NCI-H2171 (cell line): ENCODE measurements at regions not wholly inside any gene's neighbourhood (a gene's known extent, or its start where the extent isn't known, plus 50 kb on each side); places are given as distances from the start of the nearest gene placed in this dataset.
"Not testable (repeated sequence)": the region's sequence is repeated elsewhere in the genome, so short reads cannot be mapped to it uniquely, and the experiment has no call there.

Experiments used
- DNase-seq: peaks from one replicate; lab custom pipeline; 2025; lab: John Stamatoyannopoulos, UW

DNA sequence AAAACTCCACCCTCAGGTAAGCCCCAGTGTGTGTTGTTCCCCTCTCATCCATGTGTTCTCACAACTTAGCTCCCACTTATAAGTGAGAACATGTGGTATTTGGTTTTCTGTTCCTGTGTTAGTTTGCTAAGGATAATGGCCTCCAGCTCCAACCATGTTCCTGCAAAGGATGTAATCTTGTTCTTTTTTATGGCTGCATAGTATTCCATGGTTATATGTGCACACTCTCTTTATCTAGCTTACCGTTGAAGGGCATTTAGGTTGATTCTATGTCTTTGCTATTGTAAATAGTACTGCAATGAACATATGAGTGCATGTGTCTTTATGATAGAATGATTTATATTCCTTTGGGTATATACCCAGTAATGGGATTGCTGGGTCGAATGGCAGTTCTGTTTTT lies 124.4 kb upstream of the RANBP3L start:
- DNase-seq = not testable (repeated sequence)

DNA sequence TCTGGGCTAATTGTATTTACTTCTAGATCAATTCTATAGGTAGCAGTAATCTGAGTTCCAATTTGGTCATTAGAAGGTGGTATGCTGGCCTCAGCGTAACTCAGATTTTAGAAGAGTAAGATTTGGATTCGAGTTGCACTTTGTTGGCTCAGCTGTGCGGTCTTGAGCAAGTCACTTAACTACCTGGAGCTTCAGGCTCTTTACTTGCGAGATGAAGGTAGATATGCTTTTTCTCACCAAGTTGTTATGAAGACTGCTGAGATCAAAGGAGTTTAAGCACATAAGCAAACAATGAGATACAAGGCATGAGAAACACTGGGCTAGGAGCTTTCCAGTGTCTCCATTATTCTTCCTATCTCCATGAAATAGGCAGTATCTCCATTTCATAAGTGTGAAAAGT lies 133.8 kb upstream of the RANBP3L start:
- DNase-seq = no peak

DNA sequence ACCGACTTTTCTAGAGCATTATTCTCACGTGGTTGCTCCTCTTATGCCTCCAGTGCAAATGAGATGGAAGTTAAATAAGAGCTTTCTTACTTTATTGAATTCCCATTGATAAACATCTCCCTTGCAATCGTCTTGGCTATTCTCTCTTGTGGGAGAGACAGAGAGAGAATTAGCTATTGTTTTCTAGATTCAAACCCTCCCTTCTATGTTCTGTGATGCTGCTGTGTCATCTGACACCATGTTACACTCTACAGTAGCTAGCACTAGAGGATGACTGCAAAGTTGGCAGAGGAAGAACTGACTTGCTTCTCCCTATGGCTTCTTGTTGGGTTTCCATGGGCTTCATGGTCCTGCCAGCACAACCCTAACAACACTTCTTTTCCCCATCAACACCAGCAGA lies 134.6 kb upstream of the RANBP3L start:
- no peak for DNase-seq

DNA sequence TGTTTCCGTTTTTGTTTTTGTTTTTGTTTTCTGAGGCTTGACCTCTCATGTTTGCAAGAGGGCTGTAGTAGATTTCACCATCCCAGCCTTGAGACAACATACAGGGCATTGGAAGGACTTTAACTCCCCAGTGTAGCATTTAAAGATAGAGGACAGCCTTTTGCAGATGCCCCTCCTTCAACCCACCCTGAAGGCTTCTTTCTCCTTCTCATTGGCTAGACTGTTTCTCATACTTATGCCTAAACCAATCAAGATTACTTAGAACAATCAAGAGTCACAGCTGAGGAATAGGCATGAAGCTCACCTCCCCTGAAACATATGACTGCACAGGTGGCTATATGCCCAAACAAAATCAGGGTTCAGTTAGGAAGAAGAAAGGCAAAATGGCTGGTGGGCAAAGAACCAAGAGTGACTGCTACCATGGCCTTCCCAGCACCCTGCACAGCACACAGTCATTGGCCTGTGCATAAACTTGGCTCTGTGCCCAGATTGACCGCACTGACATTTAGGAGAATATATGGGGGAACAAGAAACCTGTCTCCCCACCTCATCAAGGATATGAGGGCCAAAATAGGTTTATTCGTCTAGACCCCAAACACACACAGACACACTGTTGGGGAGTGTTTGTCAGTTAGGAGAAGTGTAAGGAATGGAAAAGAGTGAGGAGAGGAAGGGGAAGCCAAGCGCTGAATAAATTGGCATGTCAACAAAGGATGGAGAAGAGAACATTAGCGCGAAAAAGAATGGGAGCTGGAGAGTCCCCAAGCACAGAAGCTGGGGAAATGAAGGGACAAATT lies 137.3 kb upstream of the RANBP3L start:
- no peak for DNase-seq

DNA sequence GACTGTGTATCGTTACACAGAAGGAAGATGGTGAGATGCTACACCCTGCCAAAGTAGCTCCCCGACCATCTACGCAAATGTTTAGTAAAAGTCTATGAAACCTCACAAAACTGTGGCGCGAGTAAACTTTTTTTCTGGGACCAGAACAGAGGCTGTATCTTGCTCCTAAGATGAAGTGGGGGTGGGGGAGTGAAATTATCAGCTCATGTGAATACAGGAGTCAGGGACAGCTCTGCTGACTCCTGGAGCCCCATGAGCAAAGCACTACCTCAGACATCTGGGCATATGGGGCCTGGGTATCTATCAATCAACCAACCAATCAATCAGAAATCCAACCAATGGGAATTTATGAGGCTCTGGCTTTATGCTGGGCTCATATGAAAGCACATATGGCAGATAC lies 138.6 kb upstream of the RANBP3L start:
- DNase-seq = no peak

DNA sequence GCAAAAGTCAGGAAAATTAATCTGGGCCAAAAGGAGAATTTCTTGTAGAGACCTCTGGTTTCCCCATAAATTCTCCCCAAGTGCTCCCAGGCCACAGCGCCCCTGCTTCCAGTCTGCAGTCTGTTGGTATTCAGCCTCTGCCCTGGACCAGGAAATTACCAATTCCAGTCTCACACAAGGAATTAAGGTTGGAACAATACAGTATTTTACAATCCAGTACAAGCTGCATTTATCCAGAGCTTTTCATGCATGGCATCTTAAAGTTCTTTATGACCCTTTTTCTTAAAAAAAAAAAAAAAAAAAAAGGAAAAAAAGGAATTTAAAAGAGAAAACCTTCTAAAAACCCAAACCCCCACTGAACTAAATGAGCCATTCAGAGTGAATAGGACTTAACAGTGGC lies 139.6 kb upstream of the RANBP3L start:
- no peak for DNase-seq

DNA sequence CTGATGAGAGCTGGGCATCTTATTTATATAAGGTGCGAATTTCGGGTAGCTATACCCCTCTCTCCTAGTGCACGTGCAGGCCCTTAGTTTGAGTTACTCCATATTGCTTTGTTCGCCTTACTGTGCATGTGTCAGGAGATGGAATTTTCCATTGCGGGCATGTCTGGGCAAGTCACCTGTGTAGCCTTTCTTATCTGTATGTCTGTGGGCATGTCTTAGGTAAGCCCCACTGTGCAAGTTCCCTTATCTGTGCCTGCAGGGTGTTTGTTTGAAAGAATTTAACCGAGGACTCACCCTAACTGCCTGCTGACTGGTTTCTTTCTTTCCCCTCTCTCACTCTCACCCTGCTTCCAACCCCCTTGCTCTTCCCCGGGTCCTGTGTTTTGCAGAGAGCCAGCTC lies 140.7 kb upstream of the RANBP3L start:
- DNase-seq = no peak

DNA sequence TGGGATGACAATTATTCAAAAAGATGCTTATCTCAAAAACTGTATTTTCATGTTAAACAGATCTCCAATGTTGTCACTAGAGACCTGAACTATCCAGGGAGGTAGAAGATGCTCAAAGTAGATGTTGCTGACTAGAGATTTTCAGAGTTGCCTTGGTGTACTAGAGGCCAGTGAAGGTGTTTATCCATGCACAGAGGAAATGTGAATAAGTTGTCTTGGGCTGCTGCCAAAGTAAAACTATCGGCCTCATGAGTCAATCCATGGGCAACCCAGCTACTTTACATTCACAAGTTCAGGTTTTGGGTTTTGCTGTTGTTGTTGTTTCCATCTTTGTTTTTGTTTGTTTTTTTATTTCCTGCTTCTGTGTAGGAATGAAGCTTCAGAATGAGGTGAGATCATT lies 141.1 kb upstream of the RANBP3L start:
- no peak for DNase-seq

DNA sequence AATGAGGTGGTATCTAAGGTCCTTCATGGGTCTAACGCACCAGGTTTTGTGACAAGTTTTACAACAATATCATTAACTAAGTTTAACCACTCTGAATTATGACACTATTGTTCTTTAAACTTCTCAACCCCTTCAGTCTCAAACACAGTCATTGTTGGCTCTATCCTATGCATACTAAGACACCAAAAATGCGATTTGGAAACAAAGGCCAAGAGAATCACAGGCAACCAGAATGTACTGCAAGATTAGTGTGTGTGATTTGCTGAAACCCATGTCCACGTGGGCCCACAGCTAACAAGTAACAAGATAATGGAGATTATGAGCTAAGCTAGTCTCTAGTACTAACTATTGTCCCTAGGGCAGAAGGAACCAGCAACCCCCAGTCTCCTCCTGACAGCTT lies 142.2 kb upstream of the RANBP3L start:
- no peak for DNase-seq

DNA sequence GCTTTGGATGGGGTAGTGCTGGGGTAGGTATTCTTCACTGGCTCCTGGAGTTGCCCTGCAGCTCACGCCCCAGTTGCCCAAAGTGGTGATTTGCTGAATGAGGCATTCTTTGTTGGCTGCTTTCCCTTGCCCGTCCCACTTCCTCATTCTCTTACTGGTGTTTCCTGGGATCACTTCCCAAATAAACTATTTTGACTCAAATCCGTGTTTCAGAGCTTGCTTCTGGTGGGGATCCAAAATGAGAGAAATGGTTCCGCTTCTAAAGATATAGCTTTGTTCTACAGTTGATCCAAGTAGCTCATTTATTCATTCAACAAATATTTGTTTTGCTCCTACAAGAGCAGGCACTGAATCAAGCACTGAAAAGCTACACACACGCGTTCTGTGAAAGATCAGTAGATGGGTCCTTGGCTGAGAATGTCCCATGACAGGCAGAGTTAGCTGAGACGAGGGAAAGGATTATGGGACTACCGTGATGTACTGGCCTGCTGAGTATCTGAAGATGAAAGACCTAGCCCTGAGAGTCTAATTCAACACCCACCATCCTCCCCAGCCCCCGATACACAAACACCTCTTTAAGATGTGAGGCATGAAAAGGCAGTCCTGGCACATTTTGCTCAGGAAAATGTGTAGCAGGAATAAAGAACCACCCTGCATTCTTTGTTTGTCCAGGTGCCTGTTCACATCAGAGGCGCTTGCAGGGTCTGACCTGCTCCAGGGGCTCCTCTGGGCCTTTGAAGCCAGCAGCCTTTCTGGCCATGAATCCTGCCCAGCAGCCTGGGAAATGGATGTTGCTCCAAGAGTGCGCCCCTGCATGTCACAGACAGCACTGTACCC lies 143.1 kb upstream of the RANBP3L start:
- no peak for DNase-seq

DNA sequence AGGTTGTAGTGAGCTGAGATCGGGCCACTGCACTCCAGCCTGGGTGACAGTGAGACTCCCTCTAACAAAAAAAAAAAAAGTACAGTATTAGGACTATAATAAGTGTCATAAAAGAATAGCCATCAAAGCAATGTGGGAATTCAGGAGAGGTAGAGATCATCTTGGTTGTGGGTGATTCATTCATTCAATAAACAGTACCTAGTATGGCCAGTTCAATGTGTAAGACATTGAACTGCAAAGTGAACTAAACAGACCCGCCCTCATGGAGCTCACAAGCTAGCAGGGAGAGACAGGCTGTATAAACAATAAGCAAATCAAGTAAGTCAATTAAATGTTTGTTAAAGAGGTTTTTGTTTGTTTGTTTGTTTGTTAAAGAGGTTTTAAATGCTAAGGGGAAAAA lies 146.1 kb upstream of the RANBP3L start:
- no peak for DNase-seq

DNA sequence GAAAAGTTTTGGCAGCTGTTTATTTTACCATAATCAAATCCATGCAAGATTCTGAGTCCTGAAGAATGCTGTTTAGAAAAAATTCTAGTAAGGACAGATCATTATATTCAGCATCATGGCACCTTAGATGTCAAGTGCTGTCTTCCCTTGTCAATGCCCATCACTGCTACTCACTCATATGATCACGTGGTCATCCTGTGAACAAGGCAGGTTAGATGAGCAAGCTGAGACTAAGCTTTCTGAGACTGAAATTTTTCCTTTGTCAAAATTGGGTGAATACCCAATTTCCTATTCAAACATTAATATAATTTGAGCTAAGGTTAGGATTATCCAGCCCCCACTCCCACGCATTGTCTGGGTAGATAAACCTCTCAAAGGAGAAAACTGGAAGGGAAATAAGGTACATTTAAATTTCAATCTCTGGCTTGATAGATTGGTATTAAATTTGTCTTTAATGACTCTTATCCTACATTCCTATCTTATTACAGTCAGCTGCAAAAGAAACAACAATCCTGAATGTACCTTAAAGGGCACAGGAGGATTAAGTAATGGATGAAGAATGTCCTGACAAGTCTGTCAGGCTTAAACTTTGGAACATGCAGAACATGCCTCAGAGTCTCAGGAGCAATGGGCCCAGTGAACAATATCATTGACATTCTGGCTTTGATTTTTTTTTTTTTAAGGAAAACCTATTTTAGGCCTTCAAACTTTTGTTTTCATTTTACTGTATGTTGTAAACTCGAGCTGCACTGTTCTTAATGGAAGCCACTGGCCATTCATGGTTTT lies 148.7 kb upstream of the RANBP3L start:
- no peak for DNase-seq

DNA sequence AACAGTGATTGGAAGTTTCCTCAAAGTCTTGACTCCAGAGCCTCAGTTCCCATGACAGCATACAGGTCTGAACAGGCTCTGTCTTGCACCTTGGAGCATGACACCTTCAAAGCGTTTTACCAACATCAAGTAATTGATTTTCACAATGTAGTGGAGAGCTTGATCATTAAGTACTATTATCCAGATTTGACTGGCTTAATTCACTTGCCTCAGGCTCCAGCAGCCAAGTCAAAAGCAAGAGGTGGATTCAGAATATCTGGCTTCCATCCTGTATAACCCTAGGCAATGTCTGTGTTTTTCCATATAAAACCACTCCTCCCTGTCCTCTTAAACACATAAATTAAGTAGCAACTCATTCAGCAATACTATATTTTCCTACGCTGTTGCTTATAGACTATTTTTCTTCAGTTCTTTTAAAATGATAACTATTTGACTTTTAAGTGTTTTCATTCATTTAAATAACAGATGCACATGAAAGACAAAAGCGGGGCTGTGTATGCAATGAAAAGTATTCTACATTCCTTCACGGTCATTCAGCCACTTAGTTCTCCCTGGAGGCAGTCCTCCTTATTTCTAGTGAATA lies 150.8 kb upstream of the RANBP3L start:
- DNase-seq = no peak

DNA sequence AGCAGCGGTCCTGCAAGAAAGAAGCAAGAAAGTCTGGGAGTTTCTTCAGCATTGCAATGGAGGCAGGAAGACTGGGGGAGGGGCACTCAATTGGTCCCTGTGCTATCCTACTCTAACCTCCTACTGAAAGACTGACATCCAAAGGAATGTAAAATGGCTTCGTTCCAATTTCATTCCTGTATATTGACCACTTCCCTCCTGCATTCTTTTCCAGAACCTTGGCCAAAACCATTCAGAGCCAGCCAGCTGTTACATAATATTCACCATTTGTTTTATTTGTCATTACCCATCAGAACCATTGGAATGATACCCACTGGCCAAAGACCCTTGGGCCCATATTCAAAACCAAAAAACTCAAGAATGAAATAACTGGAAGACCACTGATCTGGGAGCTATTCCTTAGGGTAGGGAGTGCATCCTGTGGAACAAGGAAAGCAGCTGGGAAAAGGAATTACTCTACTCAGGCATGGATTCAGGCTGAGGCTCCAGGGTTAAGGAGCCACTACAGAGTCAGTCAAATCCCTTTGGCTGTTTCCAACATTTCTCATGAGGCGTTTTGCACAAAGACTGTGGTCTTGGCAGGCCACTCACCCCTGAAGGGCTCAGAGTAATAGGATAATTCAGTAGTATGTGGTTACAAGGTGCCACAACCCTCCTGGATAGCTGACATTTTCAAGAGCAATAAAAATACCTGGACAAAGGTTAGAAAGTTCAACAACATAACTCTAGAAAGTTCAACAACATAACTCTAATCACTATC lies 148.7 kb upstream of the SLC1A3 start:
- no peak for DNase-seq

DNA sequence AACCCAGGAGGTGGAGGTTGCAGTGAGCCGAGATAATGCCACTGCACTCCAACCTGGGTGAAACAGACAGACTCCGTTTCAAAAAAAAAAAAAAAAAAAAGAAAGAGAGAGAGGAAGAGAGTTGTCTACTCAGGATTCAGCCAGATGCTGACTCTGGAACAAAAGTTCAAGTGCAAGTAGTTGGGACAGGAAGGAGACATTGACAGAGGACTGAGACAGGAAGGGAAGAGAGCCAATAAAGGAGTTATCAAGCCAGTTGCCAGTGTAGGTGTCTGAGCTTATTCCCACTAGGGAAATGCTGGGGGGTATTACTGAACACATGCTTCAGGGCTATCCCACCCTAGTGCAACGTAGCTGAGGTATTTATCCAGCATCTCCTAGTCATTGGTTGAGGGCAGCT lies 147.7 kb upstream of the SLC1A3 start:
- no peak for DNase-seq

DNA sequence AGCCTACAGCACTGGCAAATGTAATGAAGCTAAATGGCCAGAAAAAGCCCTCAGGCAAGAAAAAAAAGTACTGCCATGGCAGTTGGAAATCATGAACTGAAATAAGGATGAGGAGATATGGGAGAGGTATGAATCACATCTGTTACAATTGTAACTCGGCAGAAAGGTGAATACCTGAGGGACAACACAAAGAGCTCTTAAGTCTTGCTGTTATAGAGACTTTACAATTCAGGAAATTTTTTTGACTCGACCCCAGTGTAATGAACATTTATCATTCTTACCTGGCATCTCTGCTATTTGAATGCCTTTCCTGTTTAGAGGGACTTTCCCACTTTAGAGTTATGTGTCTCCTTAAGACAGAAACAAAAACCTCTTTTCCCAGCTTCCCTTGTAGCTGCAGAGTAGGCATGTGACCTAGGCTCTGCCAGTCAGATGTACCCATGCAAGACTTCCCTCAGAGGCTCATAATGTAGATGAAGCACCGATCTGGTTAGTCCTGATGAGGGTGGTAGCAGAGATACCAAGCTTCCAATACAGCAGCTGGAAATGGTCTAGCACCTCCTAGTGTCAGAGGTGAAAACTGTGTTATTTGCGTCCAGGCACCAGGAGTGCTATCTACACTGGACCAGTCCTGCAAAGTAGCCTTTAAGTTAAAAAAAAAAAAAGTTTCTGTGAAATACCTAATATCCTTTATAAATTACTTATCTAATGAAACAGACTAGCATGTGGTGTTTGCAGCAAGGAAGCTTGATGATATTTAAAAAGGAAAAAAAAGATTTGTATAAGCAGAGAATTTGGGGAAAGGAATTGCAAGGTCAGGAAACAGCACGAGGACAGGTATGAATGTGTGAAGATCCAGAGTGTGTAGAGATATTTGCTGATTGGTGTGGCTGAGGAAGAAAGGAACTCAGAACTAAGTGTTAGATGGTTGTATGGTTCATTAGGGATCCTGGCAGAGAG lies 146.9 kb upstream of the SLC1A3 start:
- no peak for DNase-seq

DNA sequence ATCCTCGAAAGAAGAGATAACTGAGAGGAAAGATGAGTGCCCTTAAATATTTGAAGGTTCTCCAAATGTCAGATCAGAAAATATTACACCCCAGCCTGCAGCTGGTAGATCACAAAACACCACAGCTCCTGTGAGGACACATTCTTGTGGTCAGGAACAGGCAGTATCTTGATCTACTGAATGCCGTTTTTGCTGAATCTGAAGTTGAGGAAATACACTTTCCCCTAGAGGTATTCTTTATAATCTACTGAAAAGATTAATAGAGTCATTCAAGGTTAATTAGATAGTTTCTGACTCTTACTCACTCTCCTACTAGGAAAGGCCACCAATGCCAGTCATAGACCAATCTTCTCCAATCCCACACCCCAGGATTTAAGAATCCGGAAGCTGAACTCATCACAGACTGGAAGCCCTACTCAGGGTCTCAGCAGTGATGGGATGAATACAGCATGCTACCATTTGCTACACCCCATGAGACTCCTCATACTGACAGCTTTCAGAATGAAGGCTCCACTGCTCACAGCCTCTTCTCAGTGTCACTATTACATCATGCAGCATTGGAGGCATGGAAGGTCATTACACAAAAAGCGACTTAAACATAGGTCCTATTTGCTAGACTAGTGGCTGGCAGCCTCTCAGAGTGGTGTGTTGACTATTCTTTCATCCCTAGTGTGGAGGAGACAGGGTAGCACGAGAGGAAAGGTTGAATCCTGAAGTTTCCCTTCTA lies 143.9 kb upstream of the SLC1A3 start:
- DNase-seq = no peak

DNA sequence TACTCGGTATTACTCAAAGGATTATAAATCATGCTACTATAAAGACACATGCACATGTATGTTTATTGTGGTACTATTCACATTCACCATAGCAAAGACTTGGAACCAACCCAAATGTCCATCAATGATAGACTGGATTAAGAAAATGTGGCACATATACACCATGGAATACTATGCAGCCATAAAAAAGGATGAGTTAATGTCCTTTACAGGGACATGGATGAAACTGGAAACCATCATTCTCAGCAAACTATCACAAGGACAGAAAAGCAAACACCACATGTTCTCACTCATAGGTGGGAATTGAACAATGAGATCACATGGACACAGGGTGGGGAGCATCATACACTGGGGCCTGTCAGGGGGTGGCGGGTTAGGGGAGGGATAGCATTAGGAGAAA lies 130.5 kb upstream of the SLC1A3 start:
- not testable (repeated sequence) for DNase-seq

DNA sequence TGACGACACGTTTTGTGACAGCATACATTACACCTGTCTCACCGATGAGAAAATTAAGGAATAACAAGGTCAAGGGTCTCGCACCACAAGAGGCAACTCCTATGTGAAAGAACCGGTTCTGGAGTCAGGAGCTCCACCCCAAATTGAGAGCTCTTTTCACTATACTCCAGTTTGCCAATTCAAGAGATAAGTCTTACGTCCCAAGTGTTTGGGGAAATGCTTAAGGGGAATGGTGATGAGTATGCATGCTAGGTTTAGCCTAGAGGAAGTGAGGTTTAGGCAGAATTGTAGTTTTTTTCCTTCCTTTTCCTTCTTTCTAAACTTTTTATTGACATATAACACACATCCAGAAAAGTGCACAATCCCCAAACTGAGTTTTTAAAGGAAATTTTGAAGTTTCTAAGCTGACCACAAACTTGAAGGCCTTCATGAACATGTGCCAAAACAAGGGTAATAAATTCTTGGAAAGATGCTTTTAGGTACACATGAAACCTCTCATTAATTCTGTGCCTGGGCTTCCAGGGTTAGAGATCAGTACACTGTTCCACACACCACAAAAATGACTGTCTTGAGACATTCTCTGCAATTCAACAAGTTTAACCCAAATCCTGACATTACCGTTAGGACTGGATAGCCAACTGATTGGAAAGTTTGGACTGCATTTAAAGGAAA lies 127.6 kb upstream of the SLC1A3 start:
- no peak for DNase-seq
